Astrocyte of the cerebellum (primary cell): ENCODE measurements at regions not wholly inside any gene's neighbourhood (a gene's known extent, or its start where the extent isn't known, plus 50 kb on each side); places are given as distances from the start of the nearest gene placed in this dataset.
A peak's percentile ranks its signal among the peaks of the same experiment; 100 is the strongest.

Experiments used
- DNase-seq: peaks from one replicate; pipeline ENCODE4 v3.0.0-alpha.2; 2011; ENCODE audit warnings: low read depth
- H3K4me3 ChIP-seq: 2 replicates; pipeline ENCODE4 v1.5.1; 2011; ENCODE audit warnings: mild to moderate bottlenecking, low read depth, low read length, moderate library complexity
- in situ Hi-C: cut with HindIII; loops from 2 replicates; pipeline ENCODE4 v1.10.0; 2017; ENCODE audit warnings: low sequenced_read_pairs
- TF ChIP-seq, protein P1 (sequence below): IDR thresholded peaks from 2 replicates; pipeline ENCODE4 v1.5.1; 2012; ENCODE audit warnings: low read length, low read depth, moderate library complexity, mild to moderate bottlenecking; ENCODE audit errors: missing control alignments

- no peak overlapping the region for H3K4me3 ChIP-seq
- TF ChIP-seq, protein P1, sequence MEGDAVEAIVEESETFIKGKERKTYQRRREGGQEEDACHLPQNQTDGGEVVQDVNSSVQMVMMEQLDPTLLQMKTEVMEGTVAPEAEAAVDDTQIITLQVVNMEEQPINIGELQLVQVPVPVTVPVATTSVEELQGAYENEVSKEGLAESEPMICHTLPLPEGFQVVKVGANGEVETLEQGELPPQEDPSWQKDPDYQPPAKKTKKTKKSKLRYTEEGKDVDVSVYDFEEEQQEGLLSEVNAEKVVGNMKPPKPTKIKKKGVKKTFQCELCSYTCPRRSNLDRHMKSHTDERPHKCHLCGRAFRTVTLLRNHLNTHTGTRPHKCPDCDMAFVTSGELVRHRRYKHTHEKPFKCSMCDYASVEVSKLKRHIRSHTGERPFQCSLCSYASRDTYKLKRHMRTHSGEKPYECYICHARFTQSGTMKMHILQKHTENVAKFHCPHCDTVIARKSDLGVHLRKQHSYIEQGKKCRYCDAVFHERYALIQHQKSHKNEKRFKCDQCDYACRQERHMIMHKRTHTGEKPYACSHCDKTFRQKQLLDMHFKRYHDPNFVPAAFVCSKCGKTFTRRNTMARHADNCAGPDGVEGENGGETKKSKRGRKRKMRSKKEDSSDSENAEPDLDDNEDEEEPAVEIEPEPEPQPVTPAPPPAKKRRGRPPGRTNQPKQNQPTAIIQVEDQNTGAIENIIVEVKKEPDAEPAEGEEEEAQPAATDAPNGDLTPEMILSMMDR, result no peak
- peak; percentile 82 for DNase-seq
- in situ Hi-C loops, result no loop called here
Measured at GRCh38 chr1:218735436-218736032, 390.4 kb downstream of the TGFB2 start.

GRCh38 chr1:218739426-218739825 lies 394.3 kb downstream of the TGFB2 start:
- H3K4me3 ChIP-seq, result no peak overlapping the region
- in situ Hi-C loops, result no loop called here
- TF ChIP-seq, protein P1, result no peak
- no peak for DNase-seq

- no peak for DNase-seq
- in situ Hi-C loops, result no loop called here
- H3K4me3 ChIP-seq, result no peak overlapping the region
- TF ChIP-seq, protein P1, result no peak
Measured at GRCh38 chr1:218741852-218742251, 396.7 kb downstream of the TGFB2 start.

GRCh38 chr1:218742467-218743262 lies 397.5 kb downstream of the TGFB2 start:
- TF ChIP-seq, protein P1, result no peak
- H3K4me3 ChIP-seq, result no peak overlapping the region
- no peak for DNase-seq
- in situ Hi-C loops, result no loop called here

DNA sequence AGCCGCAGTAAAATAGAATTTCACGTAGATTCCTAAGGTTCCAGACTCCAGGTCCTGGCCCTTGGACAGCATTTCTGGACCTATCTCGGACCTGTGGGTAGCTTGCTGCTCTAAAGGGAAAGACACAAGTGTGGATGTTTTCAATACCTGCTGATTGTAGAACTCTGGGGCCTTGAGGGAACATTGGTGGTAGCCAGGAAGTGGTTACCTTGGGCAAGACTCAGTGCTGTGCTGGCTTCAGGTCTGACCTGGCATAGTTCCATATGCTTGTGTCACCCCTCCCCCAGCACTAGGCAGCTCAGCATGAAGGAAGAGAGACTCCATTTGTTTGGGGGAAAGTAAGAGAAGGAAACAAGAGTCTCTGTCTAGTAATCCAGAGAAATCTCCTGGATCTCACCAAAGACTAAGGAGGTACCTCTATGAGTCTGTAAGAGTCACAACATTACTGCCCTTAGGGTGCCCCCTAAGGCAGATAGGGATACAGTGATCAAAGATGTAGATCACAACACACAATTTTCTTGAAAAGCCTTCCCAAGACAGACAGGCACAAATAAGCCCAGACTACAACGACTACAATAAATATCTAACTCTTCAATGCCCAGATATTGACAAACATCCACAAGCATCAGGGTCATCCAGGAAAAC lies 398.8 kb downstream of the TGFB2 start:
- H3K4me3 ChIP-seq, result no peak overlapping the region
- TF ChIP-seq, protein P1, result no peak
- in situ Hi-C loops, result no loop called here
- no peak for DNase-seq

DNA sequence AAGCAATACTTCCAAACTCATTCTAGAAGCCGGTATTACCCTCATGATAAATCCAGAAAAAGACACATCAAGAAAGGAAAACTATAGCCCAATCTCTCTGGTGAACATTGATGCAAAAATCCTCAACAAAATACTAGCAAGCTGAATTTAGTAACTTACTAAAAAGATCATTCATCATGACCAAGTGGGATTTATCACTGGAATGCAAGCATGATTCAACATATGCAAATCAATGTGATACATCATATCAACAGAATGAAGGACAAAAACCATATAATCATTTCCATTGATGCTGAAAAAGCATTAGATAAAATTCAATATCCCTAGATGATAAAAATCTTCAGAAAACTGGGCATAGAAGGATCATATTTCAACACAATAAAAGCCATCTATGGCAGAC lies 402.9 kb downstream of the TGFB2 start:
- in situ Hi-C loops, result no loop called here
- TF ChIP-seq, protein P1, result no peak
- no peak overlapping the region for H3K4me3 ChIP-seq
- DNase-seq, result no peak
